ENCODE measurements at regions not wholly inside any gene's neighbourhood (a gene's known extent, or its start where the extent isn't known, plus 50 kb on each side); places are given as distances from the start of the nearest gene placed in this dataset.

- no peak for TF ChIP-seq E2F6 (IDR thresholded peaks at IDR 0.05)
- no peak for TF ChIP-seq CBX5 (IDR thresholded peaks at IDR 0.05; ENCODE audit: low read depth, low read length)
- no peak for TF ChIP-seq HDAC6 (IDR thresholded peaks at IDR 0.05; ENCODE audit: low read depth, low read length)
- TF ChIP-seq SP1 (IDR thresholded peaks at IDR 0.05; ENCODE audit: low read depth, low read length), result no peak
These were observed 84.6 kb upstream of the TNIP3 start (continued) for GRCh38 chr4:121248747-121249146.
